GM21360 (cell line): ENCODE measurements at regions not wholly inside any gene's neighbourhood (a gene's known extent, or its start where the extent isn't known, plus 50 kb on each side); places are given as distances from the start of the nearest gene placed in this dataset.
"Not testable (repeated sequence)": the region's sequence is repeated elsewhere in the genome, so short reads cannot be mapped to it uniquely, and the experiment has no call there.

Experiments used
- ATAC-seq: cut with Tn5 transposase; IDR thresholded peaks from one replicate; pipeline ENCODE4 v1.9.1; 2021; ENCODE audit warnings: mild to moderate bottlenecking, moderate library complexity; ENCODE audit not compliant: unreplicated experiment

- ATAC-seq = not testable (repeated sequence)
Measured at GRCh38 chr10:59975918-59976317, 69.6 kb upstream of the CCDC6 start.

- no peak for ATAC-seq
Measured at GRCh38 chr10:59971915-59972314, 65.6 kb upstream of the CCDC6 start.

GRCh38 chr10:59970396-59971368, 64.3 kb upstream of the CCDC6 start:
- ATAC-seq = peak; percentile 69

DNA sequence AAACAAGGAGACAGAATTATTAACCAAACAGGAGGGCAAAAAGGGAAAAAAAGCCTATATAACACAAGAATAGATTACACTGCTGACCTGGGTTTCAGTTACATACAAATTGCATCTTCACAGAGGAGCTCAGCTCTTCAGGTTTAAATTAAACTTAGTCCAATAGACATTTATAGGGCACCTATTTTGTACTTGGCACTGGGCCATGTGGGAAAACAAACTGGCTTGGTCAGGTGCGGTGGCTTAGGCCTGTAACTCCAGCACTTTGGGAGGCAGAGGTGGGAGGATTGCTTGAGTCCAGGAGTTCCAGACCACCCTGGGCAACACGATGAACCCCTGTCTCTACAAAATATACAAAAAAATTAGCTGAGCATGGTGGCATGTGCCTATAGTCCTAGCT, 62.3 kb upstream of the CCDC6 start:
- ATAC-seq = no peak

GRCh38 chr10:59967079-59967478, 60.7 kb upstream of the CCDC6 start:
- no peak for ATAC-seq

DNA sequence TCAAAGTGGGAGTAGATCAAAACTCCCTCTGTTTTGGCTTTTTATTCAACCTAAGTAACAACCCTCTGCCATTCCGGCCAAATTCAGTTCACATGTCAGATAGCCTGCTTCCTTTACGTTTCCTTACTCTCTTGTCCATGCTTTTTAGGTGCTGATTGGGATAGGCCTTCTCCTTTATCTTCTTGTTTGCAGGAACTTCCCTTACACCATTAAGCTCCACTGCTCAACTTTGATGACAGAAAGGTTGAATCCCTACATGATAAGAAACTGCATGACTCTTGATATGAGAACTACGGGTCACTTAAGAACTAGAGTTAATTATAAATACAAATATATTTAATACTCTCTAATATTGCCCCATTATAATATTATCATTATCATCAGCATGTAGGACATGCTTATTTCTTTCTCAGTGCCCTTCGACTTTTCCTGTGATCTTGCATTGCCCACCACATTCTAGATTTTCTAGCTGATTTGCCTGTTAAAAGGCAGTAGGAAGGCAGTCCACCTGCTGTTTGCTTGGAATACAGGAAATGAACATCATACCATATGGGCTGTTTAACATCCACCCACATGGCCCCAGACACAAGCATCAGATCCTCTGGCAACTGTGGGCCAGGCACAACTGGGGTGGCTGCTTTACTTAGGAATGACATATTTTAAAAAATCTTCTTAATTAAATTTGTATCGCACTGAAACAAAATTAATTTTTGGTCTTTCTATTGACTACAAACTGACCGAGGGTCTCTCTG, 59.7 kb upstream of the CCDC6 start:
- no peak for ATAC-seq

DNA sequence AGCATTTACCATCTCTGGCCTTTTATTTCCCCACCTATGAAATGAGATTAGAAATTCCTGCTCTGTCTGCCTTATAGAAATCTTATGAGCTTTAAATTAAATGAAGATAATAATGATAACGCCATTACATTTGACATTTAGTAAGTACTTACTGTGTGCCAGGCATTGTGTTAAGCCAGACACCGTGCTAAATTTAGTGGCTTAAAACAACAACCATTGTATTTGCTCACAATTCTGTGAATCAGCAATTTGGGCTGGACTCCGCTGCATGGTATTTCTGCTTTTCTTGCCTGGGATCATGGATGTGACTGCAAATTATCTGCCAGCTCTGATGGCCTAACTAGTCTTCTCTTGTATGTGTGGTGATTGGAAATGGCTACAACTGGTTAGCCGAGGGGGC, 56.4 kb upstream of the CCDC6 start:
- no peak for ATAC-seq

GRCh38 chr10:59960751-59961150, 54.4 kb upstream of the CCDC6 start:
- no peak for ATAC-seq

DNA sequence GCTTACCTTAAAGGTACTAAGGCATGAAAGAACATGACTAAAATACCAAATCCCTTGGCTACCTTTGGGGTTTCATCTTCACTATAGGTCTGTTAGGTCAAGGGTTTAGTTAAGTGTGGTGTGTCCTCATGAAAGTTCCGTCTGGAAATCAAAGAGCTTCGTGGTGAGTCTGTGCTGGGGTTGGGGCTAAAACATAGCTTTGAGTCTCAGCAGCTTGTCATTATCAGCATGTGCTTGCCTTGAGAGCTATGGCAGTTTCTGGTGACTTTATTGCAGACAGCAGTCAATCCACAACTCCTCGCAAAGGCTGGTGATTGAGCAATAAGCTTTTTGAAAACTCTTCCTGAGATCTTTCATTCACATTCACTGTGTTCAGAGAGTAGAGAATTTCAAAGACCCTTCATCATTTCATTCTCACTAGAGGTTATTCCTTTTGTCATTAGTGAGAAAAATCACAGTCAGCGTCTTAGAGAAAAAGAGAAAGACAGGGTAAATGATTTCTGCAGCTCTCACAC, 53.2 kb upstream of the CCDC6 start:
- no peak for ATAC-seq

- no peak for ATAC-seq
Measured at GRCh38 chr10:59958882-59959281, 52.5 kb upstream of the CCDC6 start.

DNA sequence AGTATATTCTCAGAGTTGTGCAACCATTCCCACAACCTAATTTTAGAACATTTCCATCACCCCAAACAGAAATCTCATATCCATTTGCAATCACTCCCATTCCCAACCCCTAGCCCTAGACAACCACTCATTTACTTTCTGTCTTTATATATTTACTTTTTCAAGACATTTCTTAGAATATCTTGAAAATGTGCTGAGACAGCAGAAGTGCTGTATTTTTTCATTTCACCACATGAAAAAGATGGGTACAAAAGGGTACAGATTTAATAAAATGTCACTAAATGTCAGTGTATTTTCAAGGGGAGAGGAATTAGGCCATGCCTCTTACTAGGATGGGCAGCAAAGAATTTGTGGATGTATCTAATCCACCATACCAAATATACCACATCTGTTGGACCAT, 51.6 kb upstream of the CCDC6 start:
- ATAC-seq = no peak
